Activated CD4-positive, alpha-beta T cell treated with anti-CD3 and anti-CD28 coated beads for 24 hours (primary cell): ENCODE measurements at regions not wholly inside any gene's neighbourhood (a gene's known extent, or its start where the extent isn't known, plus 50 kb on each side); places are given as distances from the start of the nearest gene placed in this dataset.

Experiments
- DNase-seq, 2 donors: peaks; one replicate each; pipeline ENCODE4 v3.0.0-alpha.2; 2020; ENCODE audit warnings: low read depth in 2 of 2

DNA sequence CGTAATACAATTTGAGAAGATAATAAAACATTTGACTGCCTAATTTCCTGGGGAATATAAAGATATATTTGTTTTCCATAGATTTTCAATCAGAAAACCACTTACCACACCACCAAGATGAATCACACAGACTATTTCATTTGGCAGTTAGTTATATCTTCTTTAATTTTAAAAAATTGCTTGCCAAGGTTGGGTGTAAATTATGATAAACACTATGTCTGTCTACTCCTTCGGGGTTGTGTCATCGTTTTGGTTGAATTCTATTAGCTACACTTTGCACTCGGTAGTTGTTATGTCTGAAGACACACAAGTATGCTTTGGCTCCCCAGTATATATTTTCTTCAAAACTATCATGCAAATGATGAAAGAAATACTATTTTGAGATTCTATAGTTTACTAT is 594.8 kb upstream of the SEMA3D start:
- no peak for DNase-seq

DNA sequence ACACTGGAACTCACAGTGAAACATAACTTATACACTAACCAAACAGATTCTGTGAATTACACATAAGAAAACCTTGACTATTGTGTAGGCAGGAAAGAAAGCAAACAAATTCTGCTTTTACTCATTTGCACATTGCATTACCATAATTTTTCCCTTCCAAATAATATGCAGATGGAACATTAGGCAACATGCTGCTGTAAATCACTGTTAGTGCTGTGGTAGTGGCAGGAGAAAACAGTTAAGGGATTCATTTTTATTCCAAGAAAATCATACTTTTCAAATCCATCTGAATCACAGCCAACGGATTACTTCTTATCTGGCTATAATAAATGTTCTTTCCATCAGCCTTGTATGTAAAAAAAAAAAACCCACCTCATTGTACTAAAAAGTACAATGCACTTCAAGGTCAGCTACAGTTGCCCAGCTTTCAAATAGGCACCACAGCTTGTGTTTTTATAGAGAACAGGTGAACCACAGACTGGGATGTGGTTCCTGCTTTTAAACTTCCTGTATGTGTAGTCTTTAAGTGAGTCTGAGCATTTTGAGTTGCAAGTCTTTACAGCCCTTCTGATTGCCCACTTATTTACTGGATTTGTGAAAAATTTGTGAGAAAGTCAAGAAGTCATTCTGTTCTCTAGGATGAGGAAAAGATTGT is 590.0 kb upstream of the SEMA3D start:
- DNase-seq = no peak

DNA sequence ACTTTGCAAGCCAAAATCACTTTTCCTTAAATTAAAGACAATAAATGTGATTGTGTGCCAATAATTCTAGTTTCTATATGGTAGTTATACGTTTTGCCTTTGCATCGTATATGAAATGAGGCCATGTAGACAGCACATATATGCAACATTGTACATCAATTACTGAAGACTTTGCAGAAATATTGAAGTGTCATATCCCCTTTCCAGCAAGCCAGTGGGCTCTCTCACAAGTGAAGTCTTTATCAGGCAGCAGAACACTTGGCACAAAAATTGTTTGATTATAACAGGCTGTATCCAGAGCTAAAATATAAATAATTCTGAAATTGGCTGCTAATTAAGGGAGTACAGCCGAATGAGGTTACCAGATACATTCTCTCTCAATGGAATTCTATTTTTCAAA is 588.6 kb upstream of the SEMA3D start:
- no peak for DNase-seq

DNA sequence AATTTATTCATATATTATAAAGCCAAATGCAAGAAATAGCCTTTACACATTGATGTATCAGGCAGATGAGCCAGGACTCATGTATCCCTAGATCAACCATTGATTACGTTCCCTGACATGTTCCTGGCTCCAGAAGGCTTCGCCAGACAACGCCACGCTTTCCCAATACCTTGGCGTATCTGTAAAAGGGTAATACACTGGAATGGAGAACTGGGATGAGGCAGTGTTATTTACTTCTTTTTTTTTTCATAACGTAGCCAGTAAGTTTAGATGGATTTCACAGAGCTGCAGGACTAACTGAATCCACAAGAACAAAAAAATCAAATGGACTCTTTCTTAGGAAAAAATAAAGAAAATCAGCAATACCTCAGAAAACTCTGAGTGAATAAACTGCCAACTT is 588.1 kb upstream of the SEMA3D start:
- DNase-seq = no peak

DNA sequence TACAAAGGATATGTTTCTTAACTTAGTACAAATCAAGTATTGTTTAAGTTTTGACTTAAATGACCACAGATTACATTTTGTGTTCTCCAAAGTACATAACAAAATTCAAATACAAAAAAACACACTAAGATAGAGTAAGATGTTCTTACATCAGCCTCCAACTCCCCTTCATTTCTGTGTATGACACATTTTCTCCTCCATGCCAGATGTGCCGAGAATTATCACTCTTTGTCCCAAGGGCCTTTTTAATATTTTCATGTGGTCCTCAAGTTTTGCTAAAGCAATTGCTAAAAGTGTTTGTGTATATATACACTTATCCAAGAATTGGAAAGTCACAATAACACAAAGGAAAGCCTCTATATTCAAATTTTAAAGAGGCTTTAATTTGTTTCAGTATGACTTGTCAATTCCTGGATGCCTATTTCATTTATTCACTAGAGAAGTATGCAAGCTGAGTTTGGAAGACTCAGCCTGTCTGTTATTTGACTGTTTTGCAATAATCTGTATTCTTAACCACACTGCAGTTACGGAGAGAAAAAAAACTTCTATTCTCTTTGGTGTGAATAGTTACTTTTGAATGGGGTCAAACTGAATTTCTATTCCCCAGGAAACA is 586.4 kb upstream of the SEMA3D start:
- DNase-seq = no peak

DNA sequence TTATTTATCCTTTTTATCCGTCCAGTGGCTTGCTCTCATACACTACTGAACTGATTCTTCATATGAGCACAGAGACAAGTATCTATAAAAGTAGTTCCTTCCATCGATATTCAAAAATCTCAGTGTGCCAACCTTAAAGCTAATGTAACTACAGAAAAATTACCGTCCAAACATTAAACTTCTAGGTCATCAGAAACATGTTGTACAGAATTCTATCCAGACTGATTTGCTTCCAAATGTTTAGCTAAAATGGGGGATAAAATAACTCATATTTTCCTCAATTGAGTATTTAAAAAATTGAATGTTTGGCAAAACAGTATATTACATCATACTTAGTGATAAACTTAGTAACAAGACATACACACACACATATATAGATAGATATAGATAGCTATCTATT is 584.7 kb upstream of the SEMA3D start:
- no peak for DNase-seq

DNA sequence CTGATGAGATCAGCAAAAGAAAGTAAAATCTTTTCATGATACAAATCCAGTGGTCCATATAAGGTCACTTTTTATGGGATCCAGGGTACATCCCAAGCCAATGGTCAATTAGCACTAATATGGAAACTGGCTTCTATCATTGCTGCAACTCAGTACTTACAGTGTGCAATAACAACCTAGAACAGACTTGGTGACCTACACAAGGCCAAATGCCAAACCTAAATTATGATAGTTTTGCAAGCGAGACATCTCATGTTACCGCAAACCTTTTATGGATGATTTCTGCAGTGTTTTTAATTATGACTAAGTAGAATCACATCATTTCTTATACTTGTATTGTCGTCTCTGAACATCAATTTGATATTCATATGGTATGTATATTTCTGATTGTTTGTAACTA is 583.5 kb upstream of the SEMA3D start:
- DNase-seq = no peak

DNA sequence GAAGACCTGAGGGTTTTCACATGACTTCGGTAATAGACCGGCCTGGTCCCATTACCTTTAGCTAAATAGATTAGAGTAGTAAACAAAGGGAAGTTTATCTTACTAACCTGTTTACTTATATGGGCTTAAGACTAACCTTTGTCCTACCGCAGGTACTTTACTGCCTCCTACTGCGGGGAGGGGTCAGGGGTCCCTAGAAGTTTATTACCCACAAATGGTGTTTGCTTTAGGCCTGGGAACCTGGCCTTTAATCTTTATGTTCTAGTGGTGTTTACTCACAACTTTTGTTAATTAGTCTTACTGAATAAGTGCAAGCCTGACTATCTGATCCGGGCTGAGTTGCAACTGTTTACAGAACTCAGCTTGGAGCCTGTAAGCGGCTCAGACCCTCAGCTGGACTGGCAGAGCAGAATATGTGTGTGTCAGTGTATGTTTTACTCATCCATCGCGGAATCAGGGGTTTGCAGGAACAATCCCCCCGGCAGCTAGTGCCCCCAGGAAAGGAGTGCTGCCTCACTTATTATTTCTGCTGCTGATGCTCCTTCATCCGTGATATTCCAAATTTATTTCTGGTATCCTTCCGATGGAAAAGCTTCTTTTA is 578.9 kb upstream of the SEMA3D start:
- DNase-seq = no peak

DNA sequence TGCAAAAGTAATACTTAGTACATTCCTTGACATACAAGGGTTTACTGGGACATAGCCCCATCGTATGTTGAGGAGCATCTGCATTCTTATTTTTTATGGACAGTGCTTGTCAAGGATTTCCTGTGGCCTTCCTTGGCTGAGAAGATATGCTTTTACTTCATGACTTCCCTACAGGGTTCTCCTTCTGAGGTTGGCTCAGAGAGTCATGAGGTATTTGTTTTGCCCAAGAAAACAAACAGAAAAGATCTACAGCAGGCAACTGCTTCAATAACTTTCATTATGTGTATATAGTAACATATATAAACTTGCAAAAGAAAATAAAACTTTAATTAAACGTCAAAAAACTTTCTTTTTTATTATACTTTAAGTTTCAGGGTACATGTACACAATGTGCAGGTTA is 577.2 kb upstream of the SEMA3D start:
- DNase-seq = no peak

DNA sequence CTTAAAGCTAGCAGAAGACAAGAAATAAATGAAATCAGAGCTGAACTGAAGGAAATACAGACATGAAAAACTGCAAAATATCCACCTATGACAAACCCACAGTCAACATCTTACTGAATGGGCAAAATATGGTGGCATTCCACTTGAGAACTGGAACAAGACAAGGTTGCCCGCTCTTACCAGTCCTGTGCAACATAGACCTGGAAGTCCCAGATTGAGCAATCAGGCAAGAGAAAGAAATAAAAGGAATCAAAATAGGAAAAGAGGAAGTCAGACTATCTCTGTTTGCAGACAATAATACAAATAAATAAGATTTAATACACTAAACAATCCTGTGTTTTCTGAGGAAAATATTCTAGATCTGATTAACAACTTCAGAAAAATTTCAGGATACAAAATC is 570.5 kb upstream of the SEMA3D start:
- no peak for DNase-seq

DNA sequence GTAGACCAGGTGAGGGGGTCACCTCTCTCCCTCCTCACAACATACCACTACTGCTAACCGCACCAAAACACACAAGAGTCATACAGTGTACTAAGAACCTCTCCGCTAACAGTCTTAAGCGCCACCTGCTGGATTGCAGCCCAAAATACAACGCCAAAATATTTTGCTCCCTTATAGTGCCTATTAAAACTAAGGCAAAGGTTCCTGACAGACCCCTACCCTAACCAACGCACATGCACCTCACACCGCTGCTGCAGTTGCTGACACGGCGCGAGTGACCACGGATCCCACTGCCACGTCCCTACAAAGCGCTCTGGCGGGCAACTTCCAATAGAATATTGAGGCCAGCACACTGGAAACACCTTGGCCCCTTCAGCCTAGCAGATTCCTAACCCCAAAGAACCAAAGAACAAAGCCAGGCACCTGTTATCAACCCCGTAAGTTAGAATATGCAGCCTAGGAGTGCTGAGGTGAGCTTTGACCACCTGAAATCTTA is 563.6 kb upstream of the SEMA3D start:
- DNase-seq = no peak

DNA sequence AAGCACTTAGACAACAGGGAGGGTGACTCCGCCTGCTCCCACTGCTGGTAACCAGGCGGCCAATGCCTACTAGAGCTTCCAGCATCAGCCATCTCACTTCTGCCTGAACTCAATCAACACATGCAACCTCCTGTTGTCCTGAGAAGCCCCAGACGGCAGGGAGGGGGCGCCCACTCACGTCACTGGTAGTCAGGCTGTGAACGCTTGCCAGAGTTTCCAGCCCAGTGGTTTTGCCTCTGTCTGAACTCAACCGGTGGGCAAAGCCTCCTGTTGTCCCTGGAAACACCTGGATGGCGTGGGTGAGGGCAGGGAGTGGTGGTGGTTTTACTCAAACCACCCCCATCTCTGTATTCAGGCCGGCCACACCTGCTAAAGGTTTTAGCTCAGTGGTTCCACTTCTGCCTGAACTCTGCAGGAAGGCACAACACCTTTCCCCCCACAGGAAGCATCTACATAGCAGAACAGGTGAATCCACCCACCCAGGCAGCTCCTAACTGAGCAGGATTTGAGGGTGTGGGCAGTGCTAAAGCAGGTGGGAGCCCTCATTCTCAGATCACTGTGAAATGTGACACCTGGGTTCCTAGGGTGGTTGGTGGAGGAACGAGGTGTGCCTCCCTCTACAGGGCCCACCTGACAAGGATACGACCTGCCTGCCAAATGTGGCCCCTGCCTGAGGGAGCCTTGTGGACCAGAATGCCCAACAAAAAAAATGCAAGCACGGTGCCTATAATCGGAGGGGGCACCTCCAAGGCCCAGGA is 563.0 kb upstream of the SEMA3D start:
- no peak for DNase-seq

DNA sequence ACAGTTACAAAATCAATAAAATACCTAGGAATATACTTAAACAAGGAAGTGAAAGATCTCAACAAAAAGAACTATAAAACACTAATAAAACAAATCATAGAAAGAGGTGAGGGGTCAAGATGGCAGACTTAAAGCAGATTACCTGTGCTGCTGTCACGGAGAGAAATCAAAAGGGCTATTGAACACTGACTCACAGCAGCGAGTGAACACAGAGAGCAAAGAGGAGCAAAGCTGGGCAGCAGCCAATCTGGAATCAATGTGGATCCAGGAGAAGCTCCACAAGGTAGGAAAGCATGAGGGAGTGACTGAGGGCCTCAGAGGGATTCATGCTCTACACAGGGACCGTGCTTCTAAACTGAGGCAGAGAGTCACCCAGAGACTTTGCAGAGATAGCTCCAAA is 562.0 kb upstream of the SEMA3D start:
- no peak for DNase-seq

DNA sequence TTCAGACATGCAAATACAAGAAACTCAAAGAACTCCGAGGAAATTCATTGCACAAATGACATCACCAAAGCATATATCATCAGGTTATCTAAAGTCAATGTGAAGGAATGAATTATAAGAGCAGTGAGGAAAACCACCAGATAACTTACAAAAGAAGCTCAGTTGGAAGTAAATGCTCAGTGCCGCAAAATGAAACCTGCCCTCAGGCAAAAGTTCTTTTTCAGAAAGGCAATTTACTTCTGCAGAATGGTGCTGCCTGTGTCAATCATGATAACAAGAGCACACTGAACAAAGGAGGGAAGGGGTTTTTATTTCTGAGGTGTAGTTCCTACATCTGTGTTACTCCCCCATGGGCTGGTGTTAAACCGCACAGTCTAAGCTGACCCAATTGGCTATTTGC is 550.6 kb upstream of the SEMA3D start:
- no peak for DNase-seq

DNA sequence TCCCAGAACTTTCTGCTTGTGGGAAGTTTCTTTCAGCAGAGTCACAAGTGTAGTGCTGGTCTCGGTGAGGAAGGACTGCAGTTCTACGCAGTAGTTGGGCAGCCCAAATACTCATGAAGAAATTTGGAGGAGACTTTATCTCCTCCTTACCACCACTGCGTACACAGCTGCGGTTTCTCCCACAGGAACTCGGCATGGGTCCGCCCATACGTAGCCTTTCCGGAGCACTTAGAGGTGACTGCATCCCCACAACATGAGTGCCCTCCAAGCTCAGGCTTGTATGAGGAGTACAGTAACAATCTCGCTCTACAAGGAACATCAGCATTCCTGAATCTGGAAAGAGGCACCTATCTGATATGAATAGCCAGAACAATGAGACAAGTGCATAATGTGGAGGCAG is 549.2 kb upstream of the SEMA3D start:
- DNase-seq = no peak

DNA sequence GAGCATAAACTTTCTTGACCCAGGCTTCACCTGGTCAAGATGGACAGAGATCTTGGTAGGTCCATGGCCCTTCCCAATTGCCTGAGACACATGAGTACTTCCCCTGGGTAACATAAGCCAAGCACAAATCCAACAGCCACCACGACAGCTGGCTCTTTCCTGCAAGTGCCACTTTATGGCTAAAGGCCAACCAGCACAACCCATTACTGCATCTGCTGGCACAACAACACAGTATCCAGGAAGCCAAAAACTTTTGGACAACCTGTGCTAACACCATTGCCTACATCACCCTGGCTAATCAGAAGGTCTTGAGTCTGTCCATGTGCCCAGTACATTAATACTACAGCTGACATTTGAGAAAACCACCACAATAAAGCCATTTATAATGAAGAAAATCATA is 548.0 kb upstream of the SEMA3D start:
- DNase-seq = no peak

DNA sequence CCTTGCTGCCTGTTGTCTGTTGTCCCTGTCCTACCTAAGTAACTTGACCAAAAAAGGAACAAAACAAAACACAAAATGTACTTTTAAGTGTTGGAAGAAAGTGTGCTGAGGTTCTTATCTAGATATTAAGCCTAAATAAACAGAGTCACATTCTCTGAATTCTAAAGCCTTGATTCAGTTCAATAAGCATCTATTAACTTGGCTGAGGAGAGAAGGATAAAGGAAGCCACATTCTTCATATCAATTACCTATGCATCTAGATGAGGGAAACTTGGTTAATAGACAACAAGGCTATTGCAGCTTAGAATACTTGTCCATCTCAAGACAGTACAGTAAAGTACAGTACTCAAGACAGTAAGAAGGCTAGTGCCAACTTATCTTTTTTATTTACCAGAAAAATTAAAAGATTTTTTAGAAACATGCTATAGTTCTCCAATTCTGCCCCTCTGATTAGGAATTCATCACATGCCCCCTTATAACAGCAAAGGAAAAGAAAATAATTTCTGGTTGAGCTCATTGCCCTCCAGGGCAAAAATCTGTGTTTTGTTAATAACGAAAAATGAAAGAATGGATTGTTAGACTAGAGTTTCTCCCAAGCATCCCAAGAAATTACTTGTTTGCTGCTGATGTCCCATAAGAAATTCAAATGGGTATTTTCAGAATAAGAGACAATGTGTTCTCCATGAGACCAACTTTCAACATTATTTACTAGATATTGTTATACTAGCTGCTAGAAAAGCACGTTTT is 546.5 kb upstream of the SEMA3D start:
- no peak for DNase-seq

DNA sequence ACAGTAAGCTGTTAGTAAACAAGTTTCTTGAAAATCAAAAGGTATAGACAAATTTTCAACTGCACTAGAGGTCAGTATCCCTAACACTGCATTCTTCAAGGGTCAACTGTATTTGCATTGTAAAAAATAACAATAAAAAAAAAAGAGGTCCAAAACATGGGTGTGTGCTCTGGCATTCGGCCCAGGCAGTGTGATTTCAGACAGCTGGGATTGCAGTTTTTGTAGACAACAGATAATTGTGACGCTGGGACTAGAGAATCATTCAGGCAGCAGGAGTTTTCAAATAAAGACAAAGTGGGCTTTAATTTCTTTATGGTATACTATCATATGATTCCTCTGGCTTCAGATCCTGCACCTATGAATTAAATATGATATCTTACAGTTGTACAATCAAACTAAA is 543.2 kb upstream of the SEMA3D start:
- DNase-seq = no peak

DNA sequence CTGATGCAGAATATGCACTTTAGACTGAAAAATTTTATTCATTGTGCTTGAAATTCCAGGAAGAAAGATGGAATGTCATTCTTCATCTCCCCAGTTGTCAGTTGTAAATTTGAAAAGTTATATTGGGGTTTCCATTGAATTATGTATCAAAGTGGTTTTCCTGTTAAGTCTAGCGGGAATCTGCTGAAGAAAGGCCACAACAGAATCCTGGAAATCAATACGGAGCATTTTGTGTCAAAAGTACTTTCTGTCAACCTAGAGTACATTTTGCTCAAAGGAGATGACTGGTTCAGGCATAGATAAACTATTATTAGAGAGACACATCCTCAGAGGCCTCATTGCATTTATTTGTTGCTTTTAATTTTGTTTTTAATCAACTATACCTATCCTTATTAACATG is 538.2 kb upstream of the SEMA3D start:
- DNase-seq = no peak

DNA sequence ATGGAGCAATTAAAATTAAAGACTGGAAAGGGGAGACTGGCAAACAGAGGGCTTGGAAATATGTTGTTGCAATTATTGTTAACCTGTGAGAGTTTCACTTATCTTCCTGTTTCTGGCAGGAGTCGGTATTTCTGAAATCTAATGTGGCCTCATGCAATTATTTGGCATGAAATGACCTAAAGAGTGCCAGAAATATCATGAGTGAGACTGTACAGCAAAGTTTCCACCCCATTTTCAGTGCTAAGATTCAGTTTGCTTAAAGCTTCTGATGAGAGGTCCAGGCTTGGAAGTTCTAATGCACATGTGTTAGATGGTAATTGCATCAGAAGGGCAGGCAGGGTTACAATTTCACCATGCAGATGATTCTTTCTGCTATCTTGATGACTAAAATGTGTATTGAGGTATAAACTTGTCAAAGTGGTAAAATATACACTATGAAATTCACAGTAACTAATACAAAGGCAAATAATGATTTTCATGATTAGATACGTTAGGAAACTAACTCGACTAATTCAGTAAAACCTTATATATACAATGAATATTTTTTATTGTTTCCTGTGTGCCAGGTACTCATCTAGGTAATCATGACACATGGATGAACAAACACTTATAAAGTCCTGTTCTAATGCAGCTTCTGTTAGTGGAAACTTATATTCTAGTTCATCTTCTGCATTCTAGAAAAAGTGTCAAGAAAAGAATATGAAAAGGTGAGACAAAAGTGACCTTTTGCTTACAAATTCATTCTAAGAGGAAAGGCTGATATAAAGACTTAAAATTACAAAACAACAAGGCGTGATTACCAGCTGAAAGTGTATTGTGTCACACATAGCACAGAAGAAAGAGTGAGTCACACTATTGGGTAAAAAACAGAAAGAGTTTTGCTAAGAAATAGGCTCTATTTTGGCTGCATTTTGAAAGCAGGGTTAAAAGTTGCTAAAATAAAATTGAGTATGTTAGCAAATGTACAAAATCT is 533.4 kb upstream of the SEMA3D start:
- no peak for DNase-seq

DNA sequence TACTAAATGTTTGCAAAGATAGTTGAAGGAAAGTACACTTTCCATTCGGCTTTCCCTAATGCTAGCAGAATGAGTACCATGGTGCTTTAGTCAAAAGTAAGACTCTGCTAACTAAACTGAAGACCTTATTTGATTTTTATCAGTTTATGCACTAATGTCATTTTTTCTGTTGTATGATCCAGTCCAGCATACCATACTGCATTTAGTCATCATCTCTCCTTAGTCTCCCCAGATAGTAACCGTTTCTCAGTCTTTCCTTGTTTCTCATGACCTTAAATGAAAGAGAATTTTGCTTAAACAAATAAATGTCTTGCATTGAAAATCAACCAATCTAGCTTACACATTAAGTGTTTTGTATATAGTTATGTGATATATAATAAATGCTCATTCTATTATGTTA is 529.5 kb upstream of the SEMA3D start:
- no peak for DNase-seq
